Stimulated activated CD4-positive, alpha-beta T cell treated with anti-CD3 and anti-CD28 coated beads, Interleukin-4, amount 100 ng/mL, for 24 hours (primary cell): ENCODE measurements at regions not wholly inside any gene's neighbourhood (a gene's known extent, or its start where the extent isn't known, plus 50 kb on each side); places are given as distances from the start of the nearest gene placed in this dataset.
"Not testable (repeated sequence)": the region's sequence is repeated elsewhere in the genome, so short reads cannot be mapped to it uniquely, and the experiment has no call there.

Experiments
- DNase-seq: peaks from one replicate; pipeline ENCODE4 v3.0.0-alpha.2; 2020

DNA sequence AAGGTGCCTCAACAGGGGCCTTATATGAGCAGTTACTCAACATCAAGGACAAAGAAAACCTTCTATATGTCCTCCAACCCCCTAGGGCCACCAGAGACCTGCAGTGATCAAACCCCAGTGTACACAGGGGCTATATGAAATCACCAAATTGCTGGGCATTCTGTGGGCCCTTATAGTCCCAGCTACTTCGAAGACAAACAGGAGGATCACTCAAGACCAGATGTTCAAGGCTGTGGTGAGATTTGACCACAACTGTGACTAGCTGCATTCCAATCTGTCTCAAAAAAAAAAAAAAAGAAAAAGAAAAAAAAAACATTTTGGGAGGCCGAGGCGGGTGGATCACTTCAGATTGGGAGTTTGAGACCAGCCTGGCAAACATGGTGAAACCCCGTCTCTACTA, 51.0 kb upstream of the PRB2 start:
- DNase-seq: no peak

DNA sequence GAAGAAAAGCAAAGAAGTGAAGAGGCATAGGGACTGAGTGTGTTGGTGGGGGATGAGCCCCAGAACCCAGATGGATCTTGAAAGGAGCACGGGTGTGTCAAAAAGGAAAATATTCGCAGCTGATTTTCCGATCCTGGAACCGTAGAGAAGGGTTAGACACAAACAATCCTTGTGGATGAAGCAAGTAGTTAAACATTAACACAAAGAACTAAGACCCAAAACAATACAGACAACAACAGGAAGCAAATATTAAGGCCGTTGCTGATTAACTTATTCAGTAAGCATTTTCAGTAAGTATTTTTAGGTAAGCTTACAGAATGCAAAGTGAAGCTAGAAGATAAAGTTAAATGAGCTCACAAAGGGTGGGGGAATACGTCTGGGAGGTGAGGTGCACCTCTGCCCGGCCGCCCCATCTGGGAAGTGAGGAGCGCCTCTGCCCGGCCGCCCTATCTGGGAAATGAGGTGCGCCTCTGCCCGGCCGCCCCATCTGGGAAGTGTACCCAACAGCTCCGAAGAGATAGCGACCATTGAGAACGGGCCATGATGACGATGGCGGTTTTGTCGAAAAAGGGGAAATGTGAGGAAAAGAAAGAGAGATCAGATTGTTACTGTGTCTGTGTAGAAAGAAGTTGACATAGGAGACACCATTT, 62.8 kb upstream of the PRB2 start:
- no peak for DNase-seq

DNA sequence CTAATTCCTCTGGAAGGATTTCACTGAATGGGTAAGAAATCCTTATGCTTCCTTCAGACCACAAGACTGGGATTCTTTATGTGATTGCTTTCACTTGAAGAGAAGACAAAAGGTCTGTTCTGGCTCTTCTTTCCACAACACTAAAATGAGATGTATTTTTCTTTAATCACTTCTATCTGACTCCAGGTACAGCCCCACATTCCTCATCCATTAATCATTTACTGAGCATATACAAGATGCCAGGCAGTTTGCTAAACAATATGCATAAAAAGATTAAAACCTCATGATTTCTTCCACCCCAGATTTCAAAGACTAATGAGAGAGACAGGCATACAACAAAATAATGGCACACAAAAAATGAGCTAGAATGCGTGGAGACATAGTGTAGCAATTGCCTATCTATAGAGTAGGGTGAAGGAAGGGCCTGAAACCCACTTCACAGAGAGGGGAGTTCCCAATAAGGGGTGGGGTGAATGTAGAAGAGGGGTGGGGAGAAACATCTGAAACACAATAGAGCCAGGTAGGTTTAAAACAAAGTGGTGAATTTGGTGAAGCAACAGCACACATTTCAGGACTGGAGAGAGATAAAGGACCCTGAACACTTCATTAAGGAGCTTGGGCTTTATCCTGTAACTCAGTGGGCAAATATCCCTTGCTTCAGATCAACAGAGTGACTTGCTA, 65.1 kb upstream of the PRB2 start:
- DNase-seq: no peak

DNA sequence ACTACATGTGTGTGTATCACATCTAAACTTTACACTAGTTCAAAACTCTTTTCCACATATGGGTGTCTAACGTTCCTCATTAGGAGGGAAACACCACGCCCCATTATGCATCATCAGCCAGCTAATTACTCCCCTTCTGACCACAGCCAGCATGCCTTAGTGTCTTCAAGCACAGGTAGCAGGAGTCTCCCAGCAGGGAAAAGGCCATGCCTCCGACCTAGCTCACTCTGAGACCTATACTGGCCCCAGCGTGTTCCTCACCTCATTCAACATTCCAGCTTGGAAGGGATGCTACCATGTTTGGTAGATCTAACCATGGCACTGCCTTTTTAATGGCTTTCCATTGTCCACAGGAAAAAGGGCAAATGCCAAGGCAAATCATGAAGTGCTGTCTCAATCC, 66.1 kb upstream of the PRB2 start:
- DNase-seq: no peak

DNA sequence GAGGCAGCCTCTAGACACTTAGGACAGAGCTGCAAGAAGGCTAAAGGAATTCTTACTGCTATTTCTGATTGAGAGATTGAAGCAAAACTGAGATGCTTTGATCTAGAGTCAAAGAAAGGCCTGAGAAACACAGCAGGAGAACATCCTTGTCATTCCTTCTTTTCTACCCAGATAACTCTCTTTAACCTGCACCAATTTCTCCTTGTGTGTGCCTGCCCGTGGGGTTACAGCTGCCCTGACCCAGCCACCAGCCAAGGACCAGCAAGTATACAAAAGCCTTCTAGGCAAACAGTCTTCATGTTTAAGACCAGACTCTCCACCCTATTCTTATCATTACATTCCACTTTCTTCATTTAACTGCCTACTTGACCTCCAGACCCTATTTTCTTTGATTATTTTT, 81.7 kb upstream of the PRB2 start:
- no peak for DNase-seq

DNA sequence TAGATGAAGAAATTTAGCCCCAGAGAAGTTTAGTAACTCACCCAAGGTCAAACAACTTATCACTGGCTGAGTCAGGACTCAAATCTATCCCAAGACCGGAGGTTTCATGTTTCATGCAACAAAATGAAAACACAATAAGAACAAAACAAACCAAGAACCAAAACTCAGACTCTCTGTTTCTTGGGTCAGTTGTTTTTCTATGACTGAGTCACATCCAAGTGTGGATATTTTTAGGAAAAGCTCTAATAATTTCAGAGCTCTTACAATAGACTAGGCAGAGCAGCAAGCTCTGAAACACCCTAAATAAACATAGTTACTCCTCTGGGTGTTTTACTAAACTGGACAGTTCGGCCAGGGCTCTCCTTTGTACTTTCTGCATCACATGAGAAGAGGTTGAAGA, 87.6 kb upstream of the PRB2 start:
- DNase-seq: no peak

DNA sequence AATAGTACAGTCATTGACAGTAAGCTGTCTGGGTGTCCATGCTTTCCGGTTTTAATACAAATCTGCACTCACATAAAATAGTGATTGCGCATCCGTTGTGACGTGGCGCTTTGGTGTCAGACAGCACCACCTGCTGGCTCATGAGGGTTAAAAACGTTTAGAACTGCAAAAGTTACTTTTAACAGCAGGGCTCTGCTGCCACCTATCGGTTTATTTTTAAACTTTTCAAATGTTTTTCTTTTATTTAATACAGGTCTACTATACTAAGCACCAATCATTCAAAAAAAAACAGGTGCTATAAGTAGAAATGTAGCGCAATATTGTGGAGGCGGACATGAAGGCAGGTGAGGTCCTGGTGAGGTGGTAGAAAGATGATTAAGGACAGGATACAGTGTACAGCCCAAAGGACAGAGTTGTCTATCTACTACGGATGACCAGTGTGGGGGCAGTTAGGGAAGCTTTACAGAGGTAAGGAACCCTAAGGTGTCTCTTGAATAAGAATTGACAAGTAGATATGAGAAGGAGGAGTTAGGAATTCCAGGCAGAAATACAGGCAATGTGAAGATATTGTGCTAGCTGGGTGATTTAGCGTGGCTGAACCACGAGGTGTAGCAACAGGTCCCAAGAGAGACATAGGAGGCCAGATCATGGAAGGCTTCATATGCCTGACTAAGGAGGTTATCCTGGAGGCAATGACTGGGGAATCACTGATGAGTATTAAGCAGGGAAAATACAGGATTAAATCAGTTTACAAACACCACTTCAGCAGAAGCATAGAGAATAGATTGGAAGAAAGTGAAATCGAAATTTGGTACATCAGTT, 91.5 kb upstream of the PRB2 start:
- DNase-seq: peak; percentile 83

DNA sequence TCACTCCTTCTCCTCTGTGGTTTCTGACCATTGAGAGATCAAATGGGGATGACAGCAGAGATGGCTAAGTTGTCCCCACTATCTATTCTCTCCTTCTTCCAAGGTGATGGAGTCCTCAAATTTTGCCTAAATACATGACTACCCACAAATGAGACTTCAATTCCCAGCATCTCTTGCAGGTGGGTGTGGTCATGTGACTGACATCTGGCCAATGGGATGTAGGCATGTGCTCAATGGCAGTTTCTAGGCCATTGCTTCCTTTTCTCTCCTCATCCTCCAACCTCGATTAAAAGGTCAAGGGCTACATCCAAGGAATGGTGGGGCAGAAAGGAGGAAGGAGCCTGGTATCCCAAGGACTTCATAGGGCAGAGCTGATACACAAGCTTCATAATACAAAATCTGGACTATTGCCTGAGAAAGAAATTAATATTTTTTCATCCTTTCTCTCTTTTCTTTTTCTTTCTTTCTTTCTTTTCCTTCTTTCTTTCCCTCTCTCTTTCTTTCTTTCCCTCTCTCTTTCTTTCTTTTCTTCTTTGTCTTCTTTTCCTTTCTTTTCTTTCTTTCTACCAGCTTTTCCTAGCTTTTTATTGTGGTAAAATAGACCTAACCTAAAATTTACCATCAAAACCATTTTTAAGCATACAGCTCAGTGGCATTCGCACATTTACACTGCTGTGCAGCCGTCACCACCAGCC, 100.9 kb upstream of the PRB2 start:
- no peak for DNase-seq

DNA sequence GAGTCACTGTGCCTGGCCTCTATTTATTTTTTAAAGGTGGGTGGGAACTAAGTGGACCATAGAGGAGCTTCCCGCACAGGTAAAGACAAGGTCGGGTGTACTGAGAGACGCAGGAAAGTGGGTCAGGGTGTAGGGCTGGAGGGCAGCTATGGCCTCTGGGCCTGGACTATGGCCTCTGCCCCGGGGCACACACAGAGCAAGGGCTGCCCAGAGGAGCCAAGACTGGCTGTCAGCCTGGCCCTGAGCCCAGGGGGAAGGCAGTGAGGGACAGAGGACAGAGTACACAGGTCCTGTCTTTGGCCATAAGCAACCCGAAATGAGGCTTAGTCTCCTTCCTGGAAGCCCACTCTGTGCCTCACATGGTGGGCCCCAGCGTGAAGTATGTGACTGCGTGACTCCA, 102.1 kb upstream of the PRB2 start:
- DNase-seq: no peak

DNA sequence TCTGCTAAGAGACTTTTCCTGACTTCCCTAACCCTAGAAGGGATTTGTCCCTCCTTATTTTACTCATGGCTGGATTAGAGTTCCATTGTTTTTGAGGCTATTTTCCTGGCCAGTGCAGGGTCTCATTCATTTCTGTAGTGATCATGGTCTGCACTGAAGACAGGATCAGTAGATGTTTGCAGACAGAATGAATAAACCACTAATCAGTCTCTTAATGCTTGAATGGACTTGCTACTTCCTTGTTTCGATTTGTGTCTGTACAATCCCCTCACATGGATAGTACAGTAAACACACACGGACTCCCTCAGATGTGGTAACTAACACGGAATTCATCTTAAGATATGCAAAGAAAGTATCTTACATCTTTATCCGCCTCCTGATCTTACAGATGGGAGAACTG, 102.6 kb upstream of the PRB2 start:
- DNase-seq: no peak

DNA sequence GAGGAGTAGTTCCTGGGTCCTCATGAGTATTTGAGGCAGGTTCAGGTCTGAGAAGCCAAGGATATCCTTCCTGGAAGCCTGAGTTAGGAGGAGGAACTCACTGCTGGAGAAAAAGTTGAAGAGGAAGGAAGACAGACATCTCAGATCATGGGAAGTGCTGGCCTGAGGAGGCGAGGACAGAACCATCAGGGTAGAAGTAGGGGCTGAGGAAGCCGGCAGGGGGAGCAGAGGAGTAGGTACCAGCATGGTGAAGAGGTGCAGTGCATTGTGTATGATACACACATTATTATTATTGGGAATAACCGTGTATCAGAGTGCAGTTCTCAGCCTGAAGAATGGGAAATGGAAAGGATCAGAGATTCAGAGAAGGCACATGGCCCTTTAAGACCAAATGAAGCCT, 103.2 kb upstream of the PRB2 start:
- not testable (repeated sequence) for DNase-seq

DNA sequence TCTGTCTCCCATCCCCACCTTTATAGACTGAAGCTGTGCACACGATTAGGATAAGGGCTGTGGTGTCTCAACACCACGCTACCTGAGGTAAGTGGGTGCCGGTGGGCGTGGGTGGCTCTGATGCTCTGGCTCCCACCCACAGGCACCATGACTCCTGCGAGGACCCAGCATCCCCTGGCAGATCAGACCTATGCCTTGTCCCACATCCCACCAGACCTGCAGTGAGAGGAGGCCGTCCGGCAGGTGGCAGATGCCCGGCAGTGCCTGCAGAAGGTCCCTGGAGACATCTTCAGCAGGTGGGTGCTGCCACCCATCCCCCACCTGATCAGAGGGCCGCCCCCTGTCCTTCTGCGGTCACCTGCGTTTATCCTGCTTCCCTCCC, 104.4 kb upstream of the PRB2 start:
- DNase-seq: no peak

DNA sequence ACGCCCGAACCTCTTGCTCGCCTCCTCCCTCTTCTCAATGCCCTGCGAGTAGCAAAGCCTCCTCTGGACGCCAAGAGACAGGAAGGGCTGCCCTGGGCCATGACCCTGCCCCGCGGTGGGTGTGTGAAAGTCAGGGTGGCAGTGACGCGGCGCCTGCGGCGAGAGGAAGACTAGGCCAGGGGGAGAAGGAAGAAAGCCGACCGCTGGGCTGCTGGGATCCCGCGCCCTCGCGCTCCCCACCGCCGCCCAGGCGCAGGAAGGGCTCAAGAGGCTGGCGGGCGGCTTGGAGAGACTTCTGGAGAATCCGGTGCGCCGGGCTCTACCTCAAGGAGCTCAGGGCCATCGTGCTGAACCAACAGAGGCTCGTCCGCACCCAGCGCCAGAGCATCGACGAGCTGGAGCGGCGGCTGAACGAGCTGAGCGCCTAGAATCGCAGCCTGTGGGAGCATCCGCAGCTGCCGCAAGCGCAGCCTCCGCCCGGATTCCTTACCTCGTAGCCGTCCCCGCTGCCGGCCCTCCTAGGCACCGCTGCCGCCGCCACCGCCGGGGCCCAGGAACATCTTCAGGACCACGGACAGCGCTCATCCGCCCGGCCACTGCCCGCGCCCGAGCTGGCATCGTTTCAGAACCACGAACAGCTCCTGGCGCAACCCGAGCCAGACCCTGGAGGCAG, 105.0 kb upstream of the PRB2 start:
- peak; percentile 75 for DNase-seq

DNA sequence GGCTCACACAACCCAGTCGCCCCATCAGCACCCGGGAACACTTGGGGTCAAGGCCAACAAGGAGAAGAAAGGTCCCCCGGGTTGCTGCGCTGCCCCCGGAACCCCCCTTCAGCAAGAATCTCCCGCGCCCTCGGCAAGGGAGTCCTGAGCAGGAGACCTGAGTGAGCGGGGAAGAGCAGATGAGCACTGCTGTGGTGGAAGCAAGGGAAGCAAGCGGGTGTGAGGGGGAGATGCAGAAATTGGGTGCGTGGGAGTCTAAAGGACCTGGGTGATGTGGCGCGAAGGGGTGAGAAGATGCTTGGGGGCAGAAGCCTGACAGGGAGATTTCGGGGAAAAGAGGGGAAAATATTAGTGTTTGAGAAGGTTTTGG, 105.5 kb upstream of the PRB2 start:
- no peak for DNase-seq

DNA sequence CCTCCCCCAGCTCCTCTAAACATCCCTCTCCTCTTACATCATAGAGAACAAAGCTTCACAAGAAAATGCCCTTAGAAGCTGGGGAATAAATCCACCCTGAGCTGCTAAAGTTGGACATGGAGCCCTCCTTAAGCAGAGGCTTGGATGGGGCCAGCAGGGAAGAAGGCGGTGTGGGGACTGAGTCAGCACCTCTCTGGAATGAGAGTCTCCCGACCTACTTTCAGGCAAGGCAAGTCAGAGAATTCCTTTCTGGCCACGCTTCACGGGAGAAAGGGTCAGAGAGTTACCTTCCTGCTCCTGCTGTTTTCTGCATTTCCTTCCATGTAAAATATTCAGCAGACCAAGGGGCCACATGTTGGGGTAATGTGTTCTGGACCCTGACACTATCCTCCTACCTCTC, 113.3 kb upstream of the PRB2 start:
- no peak for DNase-seq

DNA sequence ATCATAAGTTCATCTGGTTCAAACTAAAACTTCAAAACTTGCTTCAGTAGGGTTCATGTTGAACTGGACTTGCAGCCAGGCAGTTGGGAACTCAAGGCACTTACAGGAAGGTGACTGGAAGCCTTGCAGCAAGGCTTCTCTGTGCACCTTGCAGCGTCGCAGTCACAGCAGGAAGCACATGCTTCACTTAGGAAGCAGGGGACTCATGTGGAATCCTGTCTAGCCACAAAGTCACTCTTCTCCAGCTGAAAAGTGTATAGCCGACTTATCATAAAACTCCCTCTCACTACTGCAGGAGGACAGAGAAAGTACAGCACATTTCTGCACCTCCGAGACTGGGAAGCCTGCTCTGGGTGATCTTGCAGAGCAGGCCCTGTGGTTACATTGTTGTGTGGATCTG, 114.0 kb upstream of the PRB2 start:
- DNase-seq: no peak

DNA sequence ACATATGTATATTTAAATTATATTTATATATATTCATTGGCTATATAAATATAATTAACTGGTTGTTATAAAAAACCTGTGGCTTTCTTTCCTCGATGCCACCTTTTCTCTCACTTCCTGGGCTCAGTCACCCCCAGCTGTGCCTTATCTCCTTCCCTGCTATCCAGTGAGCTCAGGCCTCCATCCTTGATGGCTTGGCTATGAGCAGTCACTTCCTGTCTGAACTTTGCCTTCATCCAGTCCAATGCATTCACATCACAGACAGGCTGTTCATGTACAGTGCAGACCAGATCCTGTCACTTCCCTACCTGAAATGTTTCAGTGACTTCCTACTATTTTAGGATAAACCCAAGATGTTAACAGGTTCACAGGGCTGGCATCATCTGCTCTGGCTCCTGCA, 115.3 kb upstream of the PRB2 start:
- no peak for DNase-seq

DNA sequence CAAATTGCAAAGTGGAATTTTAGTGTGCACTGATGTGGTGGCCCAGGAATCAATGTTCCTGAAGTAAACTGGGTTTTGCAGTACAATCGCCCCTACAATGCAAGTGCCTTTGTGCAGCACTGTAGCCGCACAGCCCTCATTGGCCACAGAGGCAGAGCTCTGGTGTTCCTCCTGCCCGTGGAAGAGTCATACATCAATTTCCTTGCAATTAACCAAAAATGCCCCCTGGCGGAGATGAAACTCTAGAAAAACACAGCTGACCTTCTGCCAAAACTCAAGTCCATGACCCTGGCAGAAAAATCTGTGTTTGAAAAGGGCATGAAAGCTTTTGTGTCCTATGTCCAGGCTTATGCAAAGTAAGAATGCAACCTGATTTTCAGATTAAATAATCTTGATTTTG, 117.9 kb upstream of the PRB2 start:
- DNase-seq: no peak

DNA sequence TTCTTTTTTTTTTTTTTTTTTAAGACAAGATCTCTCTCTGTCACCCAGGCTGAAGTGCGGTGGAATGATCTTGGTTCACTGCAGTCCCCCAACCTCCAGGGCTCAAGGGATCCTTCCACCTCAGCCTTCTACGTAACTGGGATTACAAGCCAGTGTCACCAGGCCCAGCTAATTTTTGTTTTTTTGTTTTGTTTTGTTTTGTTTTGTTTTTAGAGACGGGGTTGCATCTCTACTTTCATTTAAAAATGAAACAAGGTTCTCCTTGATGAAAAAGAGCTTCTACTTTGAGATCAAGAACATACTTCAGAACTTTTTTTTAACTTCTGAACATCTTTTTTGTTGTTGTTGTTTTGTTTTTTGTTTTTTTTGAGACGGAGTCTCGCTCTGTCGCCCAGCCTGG, 121.7 kb upstream of the PRB2 start:
- DNase-seq: no peak

DNA sequence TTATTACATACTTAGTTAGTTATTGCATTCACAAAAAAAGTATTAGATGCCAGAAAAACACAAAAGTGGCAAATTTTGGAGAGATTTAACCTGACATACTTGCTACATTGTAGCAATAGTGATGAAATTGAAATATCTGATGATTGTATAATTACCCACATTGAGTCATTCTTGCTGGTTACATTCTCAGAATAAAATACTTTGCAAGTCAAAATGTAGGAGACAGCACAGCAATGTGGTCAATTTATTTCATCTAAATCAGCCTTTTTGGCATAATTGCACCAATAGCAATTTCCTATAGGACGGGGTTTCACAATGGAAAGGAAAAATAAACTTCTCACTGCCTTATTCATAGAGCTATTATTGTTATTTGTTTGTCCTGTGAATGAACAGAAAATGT, 125.0 kb upstream of the ETV6 start:
- DNase-seq: no peak

DNA sequence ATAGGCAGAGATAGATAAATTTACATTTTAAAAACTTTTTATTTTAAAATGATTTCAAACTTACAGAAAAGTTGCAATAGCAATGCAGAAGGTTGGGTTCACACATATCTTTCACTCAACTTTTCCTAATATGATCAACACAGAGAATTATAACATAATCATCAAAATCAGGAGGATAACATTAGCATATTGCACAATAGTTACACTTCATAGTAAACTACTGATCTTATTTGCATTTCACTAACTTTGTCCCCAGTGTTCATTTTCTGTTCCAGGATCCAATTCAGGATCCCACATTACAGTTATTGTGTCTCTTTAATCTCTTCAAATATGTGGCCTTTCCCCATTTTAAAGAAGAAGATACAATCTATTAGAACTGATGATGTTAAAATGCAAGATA, 115.4 kb upstream of the ETV6 start:
- no peak for DNase-seq

DNA sequence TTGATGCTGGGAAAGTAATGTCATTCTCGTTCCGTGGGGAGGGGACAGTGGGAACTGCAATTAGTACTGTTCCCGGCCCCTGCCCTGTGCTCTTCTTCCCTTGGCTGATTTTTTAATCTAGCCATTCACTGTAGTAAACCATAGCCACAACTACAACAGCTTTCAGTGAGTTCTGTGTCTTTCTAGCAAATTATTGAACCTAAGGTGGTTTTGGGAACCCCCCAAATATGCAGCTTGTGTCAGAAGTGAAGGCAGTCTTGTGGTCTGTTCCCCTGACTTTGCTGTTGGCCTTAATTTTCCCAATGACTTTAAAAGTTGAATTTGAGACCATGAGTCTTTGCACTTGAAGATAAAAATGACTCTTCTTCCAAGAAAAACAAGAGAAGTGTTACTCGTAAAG, 114.3 kb upstream of the ETV6 start:
- no peak for DNase-seq

DNA sequence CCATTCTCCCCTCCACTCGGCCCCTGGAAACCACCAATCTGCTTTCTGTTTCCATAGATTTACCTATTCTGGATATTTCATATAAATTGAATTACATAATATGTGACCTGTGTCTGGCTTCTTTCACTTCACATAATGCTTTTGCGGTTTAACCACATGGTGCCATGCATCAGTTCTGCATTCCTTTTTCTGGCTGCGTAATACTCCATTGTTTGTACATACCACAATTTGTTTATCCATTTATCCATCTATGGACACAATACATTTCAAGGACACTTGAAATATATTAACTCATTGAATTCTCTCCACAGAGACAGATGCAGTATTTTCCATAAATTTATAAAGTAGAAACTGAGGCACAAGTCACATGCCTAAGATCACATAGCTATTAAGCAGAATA, 110.3 kb upstream of the ETV6 start:
- DNase-seq: no peak
